ENCODE measurements at regions not wholly inside any gene's neighbourhood (a gene's known extent, or its start where the extent isn't known, plus 50 kb on each side); places are given as distances from the start of the nearest gene placed in this dataset.

GRCh38 chr20:24777746-24778145 is 171.3 kb upstream of the CST7 start:
- no peak for DNase-seq (ENCODE audit: low read depth)

GRCh38 chr20:24778585-24779031 is 170.5 kb upstream of the CST7 start:
- no peak for DNase-seq (ENCODE audit: low read depth)

- no peak for DNase-seq (ENCODE audit: low read depth)
Measured at GRCh38 chr20:24779131-24779530, 169.9 kb upstream of the CST7 start.

DNA sequence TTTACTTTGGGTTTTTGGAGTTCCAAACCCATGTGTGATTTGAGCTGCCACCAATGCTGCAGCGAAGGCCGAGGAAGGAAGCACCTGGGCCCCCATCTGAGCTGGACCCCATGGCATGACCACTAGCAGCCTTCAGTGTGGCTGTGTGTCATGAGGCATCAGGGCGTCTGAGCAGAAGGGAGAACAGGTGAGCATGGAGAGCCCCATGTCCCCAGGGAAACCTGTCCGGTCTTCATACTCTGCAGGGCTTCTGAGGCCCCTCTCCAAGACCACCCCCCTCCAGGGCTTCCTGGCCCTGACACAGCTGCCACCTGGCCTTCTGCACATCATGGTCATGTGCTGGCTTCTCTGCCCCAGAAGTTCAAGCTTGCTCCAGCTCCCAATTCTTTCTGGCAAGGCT is 169.1 kb upstream of the CST7 start:
- DNase-seq (ENCODE audit: low read depth) = no peak

GRCh38 chr20:24780674-24781417 is 168.2 kb upstream of the CST7 start:
- no peak for DNase-seq (ENCODE audit: low read depth)

- DNase-seq (ENCODE audit: low read depth) = no peak
Measured at GRCh38 chr20:24781418-24781980, 167.6 kb upstream of the CST7 start.

DNA sequence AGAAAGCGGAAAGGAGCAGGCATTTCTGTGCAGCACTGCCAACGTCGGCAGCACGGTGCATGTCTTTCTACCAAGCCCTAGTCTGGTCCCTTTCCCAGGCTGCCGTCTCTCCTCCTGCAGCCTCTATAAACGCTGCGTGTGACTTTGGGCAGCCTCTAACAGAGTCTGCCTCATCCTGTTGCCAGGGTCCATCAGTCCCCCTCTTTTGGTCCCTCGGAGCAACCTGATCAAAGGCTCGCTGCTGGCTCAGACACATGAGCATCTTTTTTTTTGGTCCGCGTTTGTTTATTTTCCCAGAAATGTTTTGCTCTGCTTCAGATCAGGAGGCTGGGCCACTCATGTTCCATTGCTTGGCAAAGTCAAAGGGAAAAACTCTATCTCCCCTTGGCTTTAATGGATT is 166.8 kb upstream of the CST7 start:
- no peak for DNase-seq (ENCODE audit: low read depth)

DNA sequence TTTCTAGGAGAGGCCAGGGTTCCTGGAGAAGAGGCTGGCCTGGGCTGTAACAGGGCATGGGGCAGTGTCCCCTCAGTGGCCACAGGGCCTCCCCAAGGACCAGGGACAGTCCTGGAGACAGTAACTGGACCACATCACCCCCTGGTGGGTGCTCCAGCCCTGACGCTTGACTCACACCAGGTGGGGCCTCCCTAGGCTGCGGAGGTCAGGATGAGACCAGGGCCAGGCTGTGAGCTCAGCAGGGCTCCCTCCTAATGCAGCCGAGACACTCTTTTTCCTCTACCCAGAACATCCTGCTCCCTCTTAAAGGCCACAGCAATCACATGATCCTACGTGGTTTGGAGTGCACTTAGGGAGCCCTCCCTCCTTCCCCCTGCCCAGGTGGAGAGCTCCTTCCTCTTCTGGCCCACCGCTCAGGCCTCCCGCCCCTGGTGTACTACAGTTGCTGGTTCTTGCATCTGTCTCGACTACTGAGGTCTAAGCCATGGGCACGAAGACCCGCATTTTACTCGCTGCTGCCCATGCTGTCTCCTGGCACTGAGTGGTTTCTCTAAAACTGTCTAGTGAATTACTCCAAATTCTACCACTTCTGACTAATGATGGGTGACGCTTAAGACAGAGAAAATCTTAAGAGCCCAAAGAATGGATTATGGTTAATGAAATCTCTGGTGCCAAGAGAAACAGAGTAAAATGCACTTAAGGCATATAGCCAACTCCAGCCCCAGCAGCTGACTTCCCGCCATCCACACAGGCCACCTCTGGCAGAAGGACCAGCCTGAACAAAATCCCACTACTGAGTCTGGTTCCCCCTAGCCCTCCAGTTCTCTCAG is 166.1 kb upstream of the CST7 start:
- DNase-seq (ENCODE audit: low read depth) = no peak

GRCh38 chr20:24783631-24784492 is 165.2 kb upstream of the CST7 start:
- DNase-seq (ENCODE audit: low read depth) = no peak

GRCh38 chr20:24784607-24785006 is 164.5 kb upstream of the CST7 start:
- no peak for DNase-seq (ENCODE audit: low read depth)

DNA sequence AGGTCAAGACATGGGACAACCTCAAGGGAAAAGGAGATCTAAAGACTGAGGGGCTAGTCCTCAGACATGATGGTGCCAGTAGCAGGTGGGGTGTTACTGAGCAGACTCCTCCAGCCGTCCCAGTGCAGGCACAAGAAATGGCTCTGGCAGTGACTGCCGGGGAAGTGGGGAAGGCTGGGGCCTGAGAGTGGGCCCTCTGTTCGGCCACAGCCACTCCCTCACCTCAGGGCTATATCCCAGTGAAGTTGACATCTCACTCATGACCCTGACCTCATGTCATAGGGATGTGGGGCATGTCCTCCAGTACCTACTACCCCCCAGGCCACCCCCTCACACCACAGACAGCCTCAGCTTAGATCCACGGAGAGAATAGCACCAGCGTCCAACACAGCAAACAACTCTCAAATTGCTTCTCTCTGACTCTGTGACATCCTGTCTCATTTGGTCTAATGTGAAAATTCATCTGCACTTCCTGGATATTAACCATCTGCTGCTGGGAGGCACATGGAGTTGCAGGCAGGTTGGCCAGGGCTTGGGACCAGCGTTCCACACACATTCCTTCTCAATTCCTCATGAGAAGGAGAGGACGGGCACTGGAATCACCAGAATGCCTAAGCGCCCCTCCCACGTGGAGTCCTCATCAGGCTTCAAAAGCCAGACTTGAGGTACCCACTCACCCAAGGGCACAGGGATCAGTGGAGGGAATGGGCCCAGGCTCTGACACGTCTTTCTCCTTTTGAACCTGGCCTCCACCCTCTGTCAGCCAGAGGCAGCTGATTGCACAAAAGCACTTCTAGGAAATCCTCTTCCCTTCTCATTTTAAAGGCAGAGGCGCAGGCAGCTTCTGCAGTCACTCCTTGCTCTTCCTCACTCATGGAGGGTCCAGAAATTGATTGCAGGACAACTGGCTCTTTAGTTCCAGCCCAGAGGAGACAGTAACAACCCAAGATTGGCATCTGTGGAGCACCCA is 163.6 kb upstream of the CST7 start:
- peak; percentile 21 for DNase-seq (ENCODE audit: low read depth)

DNA sequence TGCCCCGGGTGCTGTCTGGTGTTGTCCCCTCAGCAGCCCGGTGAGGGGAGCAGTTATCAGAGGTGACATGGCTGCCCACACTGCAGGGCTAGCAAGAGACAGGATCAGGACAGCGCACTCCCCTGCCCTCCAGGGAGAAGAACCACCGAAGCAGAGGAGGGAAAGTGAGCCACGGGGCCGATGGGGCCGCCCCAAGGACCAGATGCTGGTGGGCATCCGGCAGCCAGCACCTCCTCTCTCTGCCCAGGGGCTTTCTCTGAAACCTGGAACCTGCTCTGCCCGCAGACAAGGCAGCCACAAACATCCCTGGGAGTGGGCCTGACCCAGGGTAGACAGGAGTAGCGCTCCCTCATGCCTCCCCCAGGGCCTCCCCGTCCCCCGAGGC is 163.0 kb upstream of the CST7 start:
- no peak for DNase-seq (ENCODE audit: low read depth)

GRCh38 chr20:24786646-24787045 is 162.4 kb upstream of the CST7 start:
- DNase-seq (ENCODE audit: low read depth) = no peak

DNA sequence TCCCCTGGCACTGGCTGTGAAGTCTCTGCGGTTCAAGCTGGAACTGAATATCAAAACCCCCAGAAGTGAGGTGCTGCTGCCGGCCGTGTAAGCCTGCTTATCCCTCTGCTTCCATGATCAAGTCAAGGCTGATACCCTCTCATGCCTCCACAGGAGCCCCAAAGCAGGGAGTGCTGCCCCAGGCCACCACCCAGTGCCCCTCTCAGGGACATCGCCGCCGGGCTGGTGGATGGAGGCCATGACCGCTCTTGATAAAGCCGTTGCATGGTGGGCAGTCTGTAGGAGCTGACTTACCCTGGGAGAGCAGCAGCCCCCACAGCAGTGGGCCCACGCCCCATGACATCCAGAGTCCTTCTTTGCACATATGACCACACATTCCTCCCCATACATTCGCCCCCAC is 162.0 kb upstream of the CST7 start:
- DNase-seq (ENCODE audit: low read depth) = no peak

DNA sequence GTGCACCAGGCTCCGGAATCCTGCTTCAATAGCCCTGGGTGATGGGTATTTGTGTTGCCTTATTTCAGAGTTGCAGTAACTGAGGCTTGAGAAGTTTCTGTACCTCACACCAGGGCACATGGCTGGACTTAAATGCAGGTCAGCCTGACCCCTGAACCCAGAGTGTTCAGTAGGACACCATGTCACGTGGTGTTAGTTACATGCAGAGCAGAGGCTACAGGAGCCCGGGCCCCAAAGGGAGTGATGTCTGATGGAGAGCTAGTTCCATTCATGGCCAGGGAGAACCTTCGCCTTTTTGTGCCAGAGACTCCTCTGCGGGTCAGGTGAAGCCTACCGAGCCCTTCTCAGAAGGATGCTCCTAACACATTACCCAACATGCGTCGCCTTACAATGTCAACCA is 161.4 kb upstream of the CST7 start:
- no peak for DNase-seq (ENCODE audit: low read depth)

DNA sequence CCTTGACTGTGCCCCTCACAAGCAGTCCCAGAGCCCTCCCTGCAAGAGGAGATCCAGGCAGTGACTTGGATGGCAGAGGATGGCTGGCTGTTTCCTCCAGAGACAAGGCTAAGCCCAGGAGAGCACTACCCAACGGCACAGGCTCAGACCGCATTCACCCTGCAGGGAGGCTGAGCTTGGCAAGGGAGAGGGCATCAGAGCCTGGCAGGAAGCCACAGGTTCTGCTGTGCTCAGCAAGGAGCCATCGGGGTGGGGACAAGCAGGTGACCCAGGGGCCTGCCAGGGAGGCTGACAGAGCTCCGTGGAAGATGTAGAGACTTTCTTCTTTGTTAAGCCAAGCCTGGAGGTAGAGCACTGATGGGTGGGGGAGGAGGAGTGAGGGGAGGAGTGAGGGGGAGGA is 159.2 kb upstream of the CST7 start:
- DNase-seq (ENCODE audit: low read depth) = no peak

DNA sequence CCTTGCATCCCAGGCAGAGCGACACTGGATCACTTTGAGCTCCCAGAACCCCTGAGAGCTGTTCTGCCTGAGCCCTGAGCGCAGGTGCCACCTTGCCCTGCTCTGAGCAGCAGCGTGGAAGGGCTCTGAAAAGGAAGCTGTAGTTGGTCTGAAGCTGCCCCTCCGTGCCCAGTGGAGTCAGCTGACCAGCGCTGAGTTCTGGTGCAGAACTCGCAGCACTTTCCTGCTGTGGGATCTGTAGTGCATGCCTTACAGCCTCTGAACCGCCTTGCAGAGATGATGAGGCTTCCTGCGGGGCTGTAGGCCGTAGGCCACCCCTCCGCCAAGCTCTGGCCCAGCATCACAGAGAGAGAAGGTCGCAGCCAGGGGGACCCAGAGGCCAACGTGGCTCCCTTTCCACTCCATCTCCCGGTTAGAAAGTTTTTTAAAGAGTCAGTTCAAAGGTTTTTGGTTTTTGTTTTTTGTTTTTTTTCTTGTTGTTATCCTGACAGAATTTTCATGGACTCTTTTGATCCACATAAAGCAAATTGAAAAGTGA is 158.3 kb upstream of the CST7 start:
- no peak for DNase-seq (ENCODE audit: low read depth)

DNA sequence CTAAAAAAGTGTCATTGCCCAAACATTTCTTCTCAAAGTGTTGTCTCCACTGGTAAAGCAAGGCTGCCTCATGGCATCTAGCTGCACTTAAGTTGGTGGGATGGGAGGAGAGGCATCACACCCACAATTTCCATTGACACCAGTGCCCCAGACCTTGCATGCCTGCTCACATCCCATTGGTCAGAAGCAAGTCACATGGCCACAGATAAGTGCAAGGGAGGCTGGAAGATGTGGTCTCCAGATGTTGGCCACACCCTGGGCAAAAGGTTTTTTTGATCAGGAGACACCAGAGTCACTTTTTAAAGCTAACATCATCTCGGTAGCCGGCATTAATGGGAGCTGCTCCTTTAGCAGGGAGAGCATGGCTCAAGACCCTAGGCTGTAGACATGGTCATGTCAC is 157.1 kb upstream of the CST7 start:
- DNase-seq (ENCODE audit: low read depth) = no peak

DNA sequence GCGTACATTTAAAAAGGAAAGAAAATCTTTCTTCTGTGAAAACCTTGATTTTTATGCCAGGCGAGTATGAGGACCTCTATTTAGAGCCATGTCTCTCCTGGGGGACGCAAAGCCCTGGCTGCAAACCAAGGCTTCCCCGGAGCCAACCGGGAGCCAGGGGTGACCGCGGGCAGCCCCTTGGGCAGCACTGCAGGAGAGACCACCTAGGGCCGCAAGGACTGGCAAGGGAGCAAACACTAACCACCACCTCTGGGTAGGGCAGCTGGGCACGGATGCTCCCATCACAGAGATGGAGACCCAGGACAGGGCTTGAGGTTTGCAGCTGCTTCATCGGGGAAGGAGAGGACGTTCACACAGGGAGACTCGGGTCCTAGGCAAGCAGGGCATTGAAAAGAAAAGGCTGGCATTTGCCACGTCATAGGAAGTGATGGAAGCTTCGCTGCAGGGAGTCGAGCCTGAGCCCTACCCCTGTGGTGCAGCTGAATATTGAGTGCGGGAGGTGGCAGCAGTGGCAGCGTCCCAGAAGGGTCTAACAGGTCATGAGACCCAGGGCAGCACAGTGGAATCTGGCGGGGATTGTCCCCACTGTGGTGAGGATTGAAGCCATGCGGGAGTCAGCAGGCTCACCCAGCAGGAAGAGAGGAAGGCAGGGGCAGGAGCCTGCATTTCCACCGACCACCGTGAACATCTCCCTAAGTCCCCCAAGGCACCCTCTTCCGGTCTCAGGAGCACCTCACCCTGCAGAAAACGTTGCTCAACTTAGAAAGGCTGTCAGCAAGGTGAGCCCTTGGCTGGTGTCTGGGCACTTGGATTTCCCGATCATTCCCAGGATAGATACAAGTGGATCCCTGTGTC is 156.2 kb upstream of the CST7 start:
- DNase-seq (ENCODE audit: low read depth) = no peak

DNA sequence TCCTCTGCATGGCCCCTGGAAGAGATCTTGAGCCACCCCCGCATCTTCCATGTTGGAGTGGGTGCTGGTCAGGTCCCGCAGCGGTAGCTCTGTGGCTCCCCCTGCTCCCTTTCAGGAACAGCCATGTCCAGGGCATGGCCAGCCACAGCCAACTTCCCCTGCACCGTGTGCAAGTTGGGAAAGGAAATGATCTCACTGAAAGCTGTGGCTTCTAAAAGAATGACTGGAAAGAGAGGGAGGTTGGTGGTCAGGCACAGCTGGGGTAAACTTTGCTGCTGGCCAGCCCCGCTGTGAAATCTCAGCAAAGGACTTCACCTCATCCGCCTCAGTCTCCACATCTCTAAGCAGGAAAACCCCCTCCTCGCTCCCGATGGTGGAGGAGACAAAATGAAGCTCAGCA is 153.6 kb upstream of the CST7 start:
- DNase-seq (ENCODE audit: low read depth) = no peak
